MM.1S (cell line): ENCODE measurements at regions not wholly inside any gene's neighbourhood (a gene's known extent, or its start where the extent isn't known, plus 50 kb on each side); places are given as distances from the start of the nearest gene placed in this dataset.

Experiments used
- CTCF ChIP-seq: fragments of 300-600 bp; sonication (generic); IDR thresholded peaks from 2 replicates; pipeline ENCODE4 v1.5.1; 2016; ENCODE audit warnings: antibody characterized with exemption, low read length, mixed read lengths
- EZH2phosphoT487 ChIP-seq: fragments of 300-600 bp; sonication (generic); IDR thresholded peaks from 2 replicates; pipeline ENCODE4 v1.6.1; 2018; ENCODE audit warnings: antibody characterized with exemption, low read length

GRCh38 chr2:18980786-18981430 lies 377.5 kb downstream of the OSR1 start:
- TF ChIP-seq CTCF, result no peak
- TF ChIP-seq EZH2phosphoT487, result no peak
